ENCODE measurements at regions not wholly inside any gene's neighbourhood (a gene's known extent, or its start where the extent isn't known, plus 50 kb on each side); places are given as distances from the start of the nearest gene placed in this dataset.

DNA sequence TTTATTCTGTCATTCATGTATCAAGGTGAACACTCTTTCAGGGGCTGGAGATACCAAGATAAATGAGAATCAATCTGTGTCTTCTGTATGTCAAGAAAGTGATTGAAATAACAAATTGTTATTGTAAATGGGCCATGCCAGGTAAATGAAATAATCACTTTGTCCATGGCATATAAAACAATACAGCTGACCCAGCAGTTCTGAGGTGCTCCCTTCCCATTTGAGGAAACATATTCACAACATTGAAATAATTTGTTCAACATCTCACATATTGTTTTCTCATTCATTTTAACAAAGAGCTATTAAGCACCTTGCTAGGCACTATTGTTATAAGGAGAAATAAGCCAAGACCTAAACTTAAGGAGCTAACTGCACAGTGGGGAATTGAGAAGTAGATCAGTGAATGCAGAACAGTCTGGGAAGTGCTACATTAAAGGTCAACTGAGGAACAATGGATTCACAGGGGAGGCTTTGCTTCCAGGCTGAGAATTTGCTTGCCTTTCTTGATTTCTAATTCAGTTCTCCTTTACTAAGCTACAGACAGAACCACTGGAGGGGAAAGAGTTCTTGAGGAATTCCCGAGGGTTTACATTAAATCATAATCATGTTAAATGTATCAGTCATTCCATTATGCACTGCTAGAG is 806.3 kb upstream of the ARPP21 start:
- H3K4me3 Mint-ChIP-seq, result no peak overlapping the region
- no peaks in the 10 kb centered on the region for H3K4me1 Mint-ChIP-seq
- H3K27ac Mint-ChIP-seq, result no peak overlapping the region
- CTCF ChIA-PET, result no interaction called here
- no peaks in the 10 kb centered on the region for H3K27me3 Mint-ChIP-seq
- DNase-seq, result no peak
- H3K9me3 Mint-ChIP-seq, result peaks cover 2% of the 10 kb centered on the region
- H3K36me3 Mint-ChIP-seq, result no peaks in the 10 kb centered on the region

DNA sequence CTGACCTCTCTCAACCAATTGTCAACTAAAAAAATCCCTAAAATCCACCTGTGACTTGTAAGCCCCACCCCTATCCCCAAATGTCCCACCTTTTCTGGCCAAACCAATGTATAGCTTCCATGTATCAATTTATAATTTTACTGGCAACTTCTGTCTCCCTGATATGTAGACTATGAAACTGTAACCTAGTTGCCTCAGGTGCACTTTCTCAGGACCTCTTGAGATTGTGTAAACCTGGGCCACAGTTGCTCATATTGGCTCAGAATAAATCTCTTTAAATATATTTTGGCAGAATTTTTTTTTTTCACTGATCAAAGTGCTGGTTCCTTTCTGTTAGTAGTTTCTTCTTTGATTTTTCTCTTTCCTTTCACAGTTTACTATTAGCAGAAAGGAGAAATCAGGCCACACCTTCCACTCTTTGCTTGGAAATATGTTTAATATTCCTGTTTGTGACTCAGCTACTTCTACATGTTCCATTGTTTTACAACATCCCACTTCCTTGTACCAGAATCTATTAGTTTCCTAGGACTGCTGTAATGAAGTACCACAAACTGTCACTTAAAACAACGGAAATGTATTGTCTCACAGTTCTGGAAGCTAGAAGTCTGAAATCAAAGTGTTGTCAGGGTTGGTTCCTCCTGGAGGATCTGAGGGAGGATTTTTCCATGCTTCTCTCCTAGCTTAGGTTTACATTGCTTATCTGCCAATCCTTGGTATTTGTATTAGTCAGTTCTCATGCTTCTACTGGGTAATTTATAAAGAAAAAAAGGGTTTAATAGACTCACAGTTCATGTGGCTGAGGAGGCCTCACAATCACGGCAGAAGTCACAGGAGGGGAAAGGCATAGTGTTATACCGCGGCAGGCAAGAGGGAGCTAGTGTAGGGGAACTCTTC is 801.2 kb upstream of the ARPP21 start:
- CTCF ChIA-PET, result no interaction called here
- no peak overlapping the region for H3K27ac Mint-ChIP-seq
- H3K4me3 Mint-ChIP-seq, result no peak overlapping the region
- H3K27me3 Mint-ChIP-seq, result no peaks in the 10 kb centered on the region
- no peaks in the 10 kb centered on the region for H3K4me1 Mint-ChIP-seq
- peaks cover 2% of the 10 kb centered on the region for H3K9me3 Mint-ChIP-seq
- no peak for DNase-seq
- H3K36me3 Mint-ChIP-seq, result no peaks in the 10 kb centered on the region

DNA sequence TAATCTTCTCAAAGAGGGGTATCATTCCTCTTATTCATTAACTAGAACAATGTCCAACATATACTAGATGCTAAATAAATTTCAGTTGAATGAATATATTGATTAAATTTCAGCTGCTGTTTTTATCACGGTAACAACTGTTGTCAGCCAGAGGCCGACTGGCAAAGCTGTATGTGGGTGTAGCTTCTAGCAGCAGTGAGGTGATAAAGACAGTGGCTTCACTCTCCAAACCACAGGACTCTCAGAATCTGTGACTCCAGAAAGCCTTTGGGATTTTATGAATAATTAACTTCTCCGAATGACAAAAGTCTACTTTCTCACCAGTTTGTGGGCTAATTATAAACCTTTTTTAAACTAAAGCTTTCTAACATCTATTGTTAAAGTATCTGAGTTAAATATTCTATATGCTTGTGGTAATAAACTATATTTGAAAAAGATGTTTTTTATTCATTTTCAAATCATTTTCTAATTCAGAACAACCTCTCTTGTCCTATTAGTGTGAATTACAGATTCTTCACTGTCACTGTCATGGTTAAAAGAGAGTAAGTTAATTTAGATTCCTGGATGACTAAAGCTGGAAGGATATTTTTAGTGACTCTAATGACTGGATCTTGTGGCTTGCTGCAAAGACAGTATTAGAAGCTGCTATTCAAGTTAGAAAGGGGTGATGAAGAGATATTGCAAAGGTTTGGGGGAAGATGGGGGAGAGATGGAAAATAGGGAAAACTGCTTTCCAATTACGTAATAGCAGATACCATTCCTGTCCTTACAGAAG is 796.4 kb upstream of the ARPP21 start:
- Mint-ChIP-seq H3K4me3 (no peak overlapping the region), H3K36me3 (no peaks in the 10 kb centered on the region), H3K27me3 (no peaks in the 10 kb centered on the region), H3K27ac (no peak overlapping the region), H3K9me3 (no peaks in the 10 kb centered on the region), H3K4me1 (no peaks in the 10 kb centered on the region)
- DNase-seq, result no peak
- CTCF ChIA-PET, result no interaction called here

DNA sequence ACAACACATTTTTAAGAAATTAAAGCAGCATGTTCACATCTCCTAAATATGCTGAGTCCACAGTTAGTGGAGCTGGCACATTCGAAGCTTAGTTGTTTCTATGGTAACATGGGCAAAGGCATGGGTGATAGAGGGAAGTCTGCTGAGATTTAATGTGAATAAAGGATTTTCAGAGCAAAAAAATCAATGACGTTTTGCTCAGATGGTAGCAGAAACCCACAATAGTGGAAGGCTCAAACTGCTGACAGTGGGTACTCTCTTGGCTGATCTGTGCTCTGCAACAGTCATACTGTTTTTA is 795.1 kb upstream of the ARPP21 start:
- Mint-ChIP-seq H3K4me1 (no peaks in the 10 kb centered on the region), H3K27ac (no peak overlapping the region), H3K4me3 (no peak overlapping the region), H3K9me3 (no peaks in the 10 kb centered on the region), H3K36me3 (no peaks in the 10 kb centered on the region), H3K27me3 (no peaks in the 10 kb centered on the region)
- CTCF ChIA-PET, result no interaction called here
- no peak for DNase-seq

DNA sequence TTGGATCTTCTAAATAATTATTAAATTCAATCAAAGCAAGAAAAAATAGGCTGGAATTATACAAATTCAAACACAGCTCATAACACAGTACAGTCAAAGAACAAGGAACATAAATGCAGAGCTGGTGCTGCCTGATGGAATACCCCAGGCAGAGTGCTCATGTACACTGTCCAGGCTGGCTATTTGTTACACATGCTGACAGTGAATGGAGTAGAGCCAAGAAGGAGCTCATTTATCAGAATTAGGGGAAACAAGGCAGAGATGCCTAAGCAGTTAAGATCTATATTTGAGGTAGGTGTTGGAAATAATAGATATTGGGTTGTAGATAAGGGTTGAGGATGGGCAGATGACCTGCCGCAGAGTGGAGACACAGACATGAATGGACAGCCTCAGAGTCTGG is 788.2 kb upstream of the ARPP21 start:
- no peak overlapping the region for H3K27ac Mint-ChIP-seq
- no peak overlapping the region for H3K4me3 Mint-ChIP-seq
- H3K27me3 Mint-ChIP-seq, result no peaks in the 10 kb centered on the region
- no peaks in the 10 kb centered on the region for H3K9me3 Mint-ChIP-seq
- no peak for DNase-seq
- H3K36me3 Mint-ChIP-seq, result no peaks in the 10 kb centered on the region
- no peaks in the 10 kb centered on the region for H3K4me1 Mint-ChIP-seq
- CTCF ChIA-PET, result no interaction called here

DNA sequence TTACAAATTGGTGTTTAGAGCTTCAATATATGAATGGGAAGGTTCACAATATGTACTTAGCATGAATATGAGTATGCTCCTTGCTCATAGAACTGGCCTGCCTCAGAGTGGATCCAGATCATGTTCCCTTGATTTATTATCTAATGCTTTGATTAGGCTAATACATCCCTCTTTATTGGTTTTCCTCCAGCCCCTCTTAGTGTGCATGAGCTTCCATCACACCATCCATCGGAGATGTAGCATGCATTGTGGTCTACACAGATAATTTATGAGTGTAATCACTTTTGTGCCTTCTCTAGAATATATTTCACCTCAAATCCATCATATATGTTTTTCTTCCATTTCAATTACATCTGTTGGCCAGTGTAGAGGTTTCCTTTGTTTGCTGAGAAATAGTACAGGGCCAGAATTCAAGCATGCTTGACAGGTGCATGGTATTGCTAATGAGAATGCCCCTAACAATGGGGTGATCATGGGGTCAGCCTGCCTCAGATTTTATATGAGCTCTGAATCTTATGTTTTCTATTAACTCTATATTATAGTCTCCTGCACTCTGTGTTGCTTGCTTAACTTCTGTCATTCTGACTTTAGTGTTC is 786.4 kb upstream of the ARPP21 start:
- H3K27ac Mint-ChIP-seq, result no peak overlapping the region
- CTCF ChIA-PET, result no interaction called here
- no peak for DNase-seq
- no peaks in the 10 kb centered on the region for H3K36me3 Mint-ChIP-seq
- H3K4me3 Mint-ChIP-seq, result no peak overlapping the region
- no peaks in the 10 kb centered on the region for H3K9me3 Mint-ChIP-seq
- H3K4me1 Mint-ChIP-seq, result no peaks in the 10 kb centered on the region
- H3K27me3 Mint-ChIP-seq, result no peaks in the 10 kb centered on the region

DNA sequence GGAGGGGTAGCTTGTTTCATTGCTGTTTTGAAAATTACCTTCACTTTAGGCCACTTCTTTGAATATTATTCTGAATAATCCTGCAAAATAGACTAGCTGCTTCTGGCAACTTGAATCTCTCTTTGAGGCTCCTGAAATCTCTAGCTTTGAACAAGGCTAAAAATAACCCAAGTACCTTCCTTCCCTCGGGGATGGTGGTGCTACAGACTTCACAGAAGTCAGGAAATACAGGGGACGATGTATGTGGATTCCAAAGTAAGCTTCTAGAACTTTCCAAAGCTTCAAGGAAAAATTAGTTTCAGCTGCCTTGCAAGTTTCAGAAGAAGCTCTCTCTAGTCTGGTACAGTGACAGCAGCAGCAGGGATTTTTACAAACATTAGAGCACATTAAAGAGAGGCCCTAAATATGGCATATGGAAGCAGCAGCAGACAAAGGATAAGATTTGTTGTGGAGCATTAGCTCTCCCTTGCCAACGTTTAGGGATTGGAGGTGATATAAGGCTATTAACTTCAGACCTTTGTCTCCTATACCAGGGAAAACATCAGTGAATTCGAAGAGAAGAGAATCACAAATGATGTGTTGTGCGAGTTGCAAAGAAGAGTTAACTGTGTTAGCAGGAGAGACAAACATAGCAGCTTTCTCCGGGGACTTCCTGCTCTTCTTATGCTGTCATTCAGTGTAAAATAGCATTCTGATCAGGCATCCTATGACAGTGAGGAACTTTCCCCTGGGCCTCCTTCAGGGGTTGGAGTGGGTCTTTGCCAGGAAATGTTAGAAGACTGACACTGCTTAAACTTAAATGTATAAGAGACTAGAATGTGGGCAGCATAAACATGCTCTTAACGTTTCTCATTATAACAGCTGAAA is 783.0 kb upstream of the ARPP21 start:
- H3K4me1 Mint-ChIP-seq, result no peaks in the 10 kb centered on the region
- H3K36me3 Mint-ChIP-seq, result no peaks in the 10 kb centered on the region
- H3K9me3 Mint-ChIP-seq, result no peaks in the 10 kb centered on the region
- no peaks in the 10 kb centered on the region for H3K27me3 Mint-ChIP-seq
- no peak overlapping the region for H3K27ac Mint-ChIP-seq
- H3K4me3 Mint-ChIP-seq, result no peak overlapping the region
- CTCF ChIA-PET, result no interaction called here
- no peak for DNase-seq

DNA sequence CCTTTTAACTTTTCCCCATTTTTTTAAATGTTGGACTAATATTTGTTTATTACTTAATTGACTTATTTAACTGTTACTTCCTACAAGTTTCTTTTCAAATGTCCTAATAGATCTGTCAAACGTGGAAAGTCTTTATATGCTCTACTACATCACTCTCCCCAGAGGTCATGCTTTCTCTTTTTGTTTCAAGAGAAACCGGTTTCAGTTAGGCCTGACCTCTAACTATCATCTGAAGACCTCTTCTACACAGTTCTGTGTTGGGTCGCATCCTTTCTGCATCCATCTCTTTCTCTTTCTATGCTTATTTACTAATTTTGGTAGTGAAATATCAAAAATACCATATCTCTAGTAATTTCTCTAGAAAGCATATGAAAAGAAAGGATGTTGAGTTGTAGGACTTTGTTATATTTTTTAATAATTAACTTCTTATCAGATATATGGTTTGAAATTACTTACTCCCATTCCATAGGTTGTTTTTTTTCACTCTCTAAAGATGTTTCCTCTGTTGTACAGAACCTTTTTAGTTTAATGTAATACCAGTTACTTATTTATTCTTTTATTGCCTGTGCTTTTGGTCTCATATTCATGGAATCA is 781.2 kb upstream of the ARPP21 start:
- Mint-ChIP-seq H3K9me3 (no peaks in the 10 kb centered on the region), H3K4me3 (no peak overlapping the region), H3K27me3 (no peaks in the 10 kb centered on the region), H3K4me1 (no peaks in the 10 kb centered on the region), H3K36me3 (no peaks in the 10 kb centered on the region), H3K27ac (no peak overlapping the region)
- DNase-seq, result no peak
- CTCF ChIA-PET, result no interaction called here

DNA sequence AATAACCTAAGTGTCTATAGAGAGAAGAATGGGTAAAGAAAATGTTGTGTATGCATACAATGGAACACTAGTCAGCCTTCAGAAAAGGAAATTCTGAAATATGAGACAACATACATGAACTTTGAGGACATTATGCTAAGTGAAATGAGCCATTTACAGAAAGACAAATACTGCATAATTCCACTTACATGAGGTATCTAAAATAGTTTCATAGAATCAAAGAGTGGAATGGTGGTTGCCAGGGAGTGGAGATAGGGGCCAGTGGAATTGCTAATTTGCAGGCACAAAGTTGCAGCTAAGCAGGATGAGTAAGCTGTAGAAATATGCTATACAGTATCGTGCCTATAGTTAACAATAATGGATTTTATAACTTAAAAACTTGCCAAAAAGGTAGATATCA is 779.6 kb upstream of the ARPP21 start:
- Mint-ChIP-seq H3K9me3 (no peaks in the 10 kb centered on the region), H3K27me3 (no peaks in the 10 kb centered on the region), H3K4me1 (no peaks in the 10 kb centered on the region), H3K27ac (no peak overlapping the region), H3K4me3 (no peak overlapping the region), H3K36me3 (no peaks in the 10 kb centered on the region)
- CTCF ChIA-PET, result no interaction called here
- no peak for DNase-seq

DNA sequence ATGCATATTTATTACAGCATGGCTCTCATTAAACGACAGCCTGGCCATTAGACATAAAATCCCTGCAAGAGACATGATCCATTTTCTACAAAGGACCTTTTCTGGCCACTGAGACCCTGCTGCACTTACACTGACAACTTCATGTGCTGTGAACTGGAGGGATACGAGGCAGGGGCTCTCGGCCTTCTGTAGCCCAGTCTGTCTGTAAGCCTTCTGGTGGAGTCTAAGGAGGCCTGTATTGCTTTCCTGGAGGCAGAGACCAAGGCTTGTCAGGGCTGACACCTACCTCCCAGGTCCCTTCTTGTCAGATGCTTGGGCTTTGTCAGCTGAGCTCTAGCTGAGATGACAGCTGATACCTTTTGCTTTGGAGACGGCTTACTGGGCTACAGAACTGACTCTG is 776.9 kb upstream of the ARPP21 start:
- Mint-ChIP-seq H3K36me3 (no peaks in the 10 kb centered on the region), H3K27me3 (no peaks in the 10 kb centered on the region), H3K9me3 (no peaks in the 10 kb centered on the region), H3K27ac (no peak overlapping the region), H3K4me3 (no peak overlapping the region), H3K4me1 (no peaks in the 10 kb centered on the region)
- CTCF ChIA-PET, result no interaction called here
- DNase-seq, result no peak

DNA sequence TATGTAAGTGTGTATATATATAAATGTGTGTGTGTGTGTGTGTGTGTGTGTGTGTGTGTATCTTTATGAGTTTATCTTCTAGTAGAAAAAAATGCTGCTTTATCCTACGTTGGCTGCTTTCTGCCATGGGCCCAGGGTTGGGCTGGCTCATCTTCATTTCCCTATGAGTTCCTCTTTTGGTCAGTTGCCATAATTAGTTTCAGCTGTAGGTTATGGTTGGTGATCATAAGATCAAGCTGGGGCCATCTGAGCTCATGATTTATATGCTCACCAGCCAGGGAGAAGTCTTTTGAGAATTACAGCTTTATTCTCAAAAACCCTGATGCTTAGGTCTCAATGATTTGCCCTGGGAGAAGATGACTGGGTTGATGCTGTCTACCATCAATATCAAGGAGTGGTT is 775.8 kb upstream of the ARPP21 start:
- no peak overlapping the region for H3K27ac Mint-ChIP-seq
- H3K4me3 Mint-ChIP-seq, result no peak overlapping the region
- no peaks in the 10 kb centered on the region for H3K27me3 Mint-ChIP-seq
- no peak for DNase-seq
- H3K36me3 Mint-ChIP-seq, result no peaks in the 10 kb centered on the region
- no peaks in the 10 kb centered on the region for H3K9me3 Mint-ChIP-seq
- CTCF ChIA-PET, result no interaction called here
- H3K4me1 Mint-ChIP-seq, result no peaks in the 10 kb centered on the region

DNA sequence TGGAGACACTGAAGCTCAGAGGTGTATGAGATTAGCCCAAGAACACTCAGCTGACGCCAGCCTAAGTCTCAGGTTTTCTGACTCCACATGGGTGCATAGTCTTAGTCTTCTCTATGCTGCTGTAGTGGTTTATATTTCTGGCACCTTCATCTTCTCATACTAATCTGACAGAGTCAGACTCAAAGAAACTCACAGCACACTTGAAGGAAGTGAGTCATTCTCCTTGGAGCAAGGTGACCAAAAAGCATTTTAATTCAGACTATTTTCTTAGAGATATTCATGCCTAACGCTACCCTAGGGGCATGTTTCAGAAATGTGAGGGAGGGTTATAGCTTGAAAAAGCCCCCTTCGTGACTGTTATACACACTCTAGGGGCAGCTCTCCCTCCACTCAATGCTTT is 775.3 kb upstream of the ARPP21 start:
- no peak overlapping the region for H3K4me3 Mint-ChIP-seq
- H3K27me3 Mint-ChIP-seq, result no peaks in the 10 kb centered on the region
- DNase-seq, result no peak
- no peaks in the 10 kb centered on the region for H3K4me1 Mint-ChIP-seq
- CTCF ChIA-PET, result no interaction called here
- no peak overlapping the region for H3K27ac Mint-ChIP-seq
- H3K9me3 Mint-ChIP-seq, result no peaks in the 10 kb centered on the region
- H3K36me3 Mint-ChIP-seq, result no peaks in the 10 kb centered on the region

DNA sequence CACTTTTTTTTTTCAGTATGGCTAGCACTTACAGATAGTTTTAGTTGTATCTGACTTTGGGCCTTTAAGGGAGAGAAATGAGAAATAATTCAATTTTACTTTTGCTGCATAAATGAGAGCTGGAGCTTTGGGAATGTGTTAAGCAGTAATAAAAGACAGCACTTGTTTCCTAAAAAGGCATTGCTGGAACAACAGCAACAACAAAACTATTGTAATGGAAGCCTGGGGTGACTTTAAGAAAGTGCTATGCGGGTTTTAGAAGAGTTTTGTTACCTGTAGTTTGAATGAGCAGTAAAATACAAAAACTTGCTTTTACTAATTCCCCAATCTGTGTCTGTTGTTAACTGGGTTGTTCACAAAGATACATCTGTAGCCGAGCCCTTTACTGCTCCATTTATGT is 774.0 kb upstream of the ARPP21 start:
- CTCF ChIA-PET, result no interaction called here
- Mint-ChIP-seq H3K4me3 (no peak overlapping the region), H3K36me3 (no peaks in the 10 kb centered on the region), H3K27me3 (no peaks in the 10 kb centered on the region), H3K27ac (no peak overlapping the region), H3K4me1 (no peaks in the 10 kb centered on the region), H3K9me3 (no peaks in the 10 kb centered on the region)
- no peak for DNase-seq

DNA sequence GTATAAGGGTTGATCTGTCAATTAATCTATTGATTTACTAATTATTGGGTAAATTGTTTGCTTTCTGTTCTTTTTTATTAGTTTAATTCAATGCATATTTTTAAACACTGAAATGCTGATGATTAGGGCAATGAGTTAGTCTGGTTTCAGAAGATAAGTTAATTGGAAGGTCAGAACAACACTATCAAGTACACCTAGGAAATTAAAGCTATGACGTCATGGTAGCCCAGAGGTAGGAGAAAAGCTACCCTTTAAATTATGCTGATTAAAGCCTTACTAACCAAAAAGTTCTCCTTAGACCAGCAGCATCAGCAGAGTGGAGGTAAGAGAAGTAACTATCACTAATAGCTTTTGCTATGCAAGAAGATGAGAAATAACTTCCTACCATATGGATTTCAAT is 770.4 kb upstream of the ARPP21 start:
- CTCF ChIA-PET, result no interaction called here
- no peak overlapping the region for H3K4me3 Mint-ChIP-seq
- H3K9me3 Mint-ChIP-seq, result no peaks in the 10 kb centered on the region
- DNase-seq, result no peak
- H3K27ac Mint-ChIP-seq, result no peak overlapping the region
- H3K36me3 Mint-ChIP-seq, result no peaks in the 10 kb centered on the region
- H3K27me3 Mint-ChIP-seq, result no peaks in the 10 kb centered on the region
- no peaks in the 10 kb centered on the region for H3K4me1 Mint-ChIP-seq
